ENCODE measurements at regions not wholly inside any gene's neighbourhood (a gene's known extent, or its start where the extent isn't known, plus 50 kb on each side); places are given as distances from the start of the nearest gene placed in this dataset.

DNA sequence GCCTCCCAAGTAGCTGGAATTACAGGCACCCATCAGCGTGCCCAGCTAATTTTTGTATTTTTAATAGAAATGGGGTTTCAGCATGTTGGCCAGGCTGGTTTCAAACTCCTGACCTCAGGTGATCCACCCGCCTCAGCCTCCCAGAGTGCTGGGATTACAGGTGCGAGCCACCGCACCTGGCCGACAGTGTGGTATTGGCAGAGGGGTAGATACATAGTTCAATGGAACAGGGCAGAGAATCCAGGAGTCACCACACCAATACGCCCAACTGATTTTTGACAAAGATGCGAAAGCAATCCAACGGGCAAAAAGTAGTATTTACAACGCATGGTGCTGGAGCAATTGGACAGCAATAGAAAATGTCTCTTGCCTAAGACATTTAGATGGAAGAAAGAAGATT, 164.0 kb upstream of the PPP1R26 start:
- no peak for DNase-seq (ENCODE audit: low spot score)

DNA sequence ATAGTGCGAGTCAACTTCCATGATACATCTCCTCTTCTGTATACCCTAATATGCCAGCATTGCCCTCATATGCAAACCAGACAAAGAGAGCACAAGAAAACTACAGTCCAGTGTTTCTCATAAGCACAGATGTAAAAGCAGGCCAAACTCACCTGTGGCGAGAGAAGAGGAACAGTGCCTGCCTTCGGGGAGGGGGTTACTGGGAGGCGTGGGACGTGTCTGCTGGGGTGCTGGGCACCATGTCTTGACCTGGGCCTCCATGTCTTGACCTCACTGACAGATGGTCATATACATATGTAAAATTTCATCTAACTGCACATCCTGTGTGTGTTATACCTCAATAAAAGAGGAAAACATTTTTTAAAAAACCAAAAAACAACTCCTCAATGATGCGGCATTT, 159.3 kb upstream of the PPP1R26 start:
- DNase-seq (ENCODE audit: low spot score) = no peak

DNA sequence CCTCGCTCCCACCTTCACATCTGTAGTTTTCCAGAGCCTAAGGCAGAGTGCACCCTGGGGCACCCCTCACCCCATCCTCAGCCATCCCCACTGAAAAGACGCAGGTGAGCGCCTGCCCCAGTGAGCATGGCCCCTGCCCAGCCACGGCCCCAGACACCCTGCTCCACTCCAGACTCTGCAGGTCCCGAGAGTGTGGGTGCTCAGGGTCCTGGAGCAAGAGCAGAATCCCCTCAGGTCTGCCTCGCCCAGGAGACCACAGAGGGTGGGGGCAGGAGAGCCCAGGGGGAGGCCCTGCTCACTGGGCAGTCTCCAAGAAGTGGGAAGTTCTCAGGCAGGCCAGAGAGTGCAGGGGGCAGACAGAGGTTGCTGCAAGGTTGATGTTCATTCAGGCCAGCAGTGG, 158.6 kb upstream of the PPP1R26 start:
- no peak for DNase-seq (ENCODE audit: low spot score)

DNA sequence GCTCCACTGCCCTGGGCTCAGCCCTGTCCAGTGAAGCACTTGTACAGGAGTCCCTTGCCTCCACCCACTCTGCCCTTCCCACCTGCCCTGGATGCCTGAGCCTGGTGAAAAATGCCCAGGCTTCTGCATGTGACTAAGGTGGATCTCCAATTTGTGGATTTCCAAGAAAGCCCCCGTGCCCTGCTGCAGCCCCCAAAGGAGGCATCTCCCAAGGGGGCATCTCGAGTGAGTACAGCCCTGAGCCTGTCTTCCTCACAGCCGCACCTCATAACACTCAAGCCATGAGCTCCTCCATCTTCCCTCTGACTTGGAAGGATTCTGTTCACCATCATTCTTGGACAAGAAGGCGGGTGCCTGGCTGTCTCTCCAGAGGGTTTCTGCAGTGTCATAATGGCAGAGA, 158.0 kb upstream of the PPP1R26 start:
- DNase-seq (ENCODE audit: low spot score) = no peak

DNA sequence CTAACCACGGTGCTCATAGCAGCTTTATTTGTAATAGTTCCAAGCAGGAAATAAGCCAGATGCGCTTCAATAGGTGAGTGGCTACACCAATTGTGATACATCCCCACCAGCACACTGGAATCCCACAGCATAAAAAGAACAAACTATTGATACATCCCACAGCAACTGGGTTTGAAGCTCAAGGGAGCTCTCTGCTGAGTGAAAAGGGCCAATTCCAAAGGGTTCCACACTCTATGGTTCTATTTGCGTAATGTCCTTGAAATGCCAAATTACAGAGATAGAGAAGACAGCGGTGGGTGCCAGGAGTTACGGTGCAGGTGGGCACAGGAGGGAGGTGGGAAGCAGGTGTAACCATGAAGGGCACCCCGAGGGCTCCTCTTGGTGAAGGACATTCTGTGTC, 155.3 kb upstream of the PPP1R26 start:
- no peak for DNase-seq (ENCODE audit: low spot score)

DNA sequence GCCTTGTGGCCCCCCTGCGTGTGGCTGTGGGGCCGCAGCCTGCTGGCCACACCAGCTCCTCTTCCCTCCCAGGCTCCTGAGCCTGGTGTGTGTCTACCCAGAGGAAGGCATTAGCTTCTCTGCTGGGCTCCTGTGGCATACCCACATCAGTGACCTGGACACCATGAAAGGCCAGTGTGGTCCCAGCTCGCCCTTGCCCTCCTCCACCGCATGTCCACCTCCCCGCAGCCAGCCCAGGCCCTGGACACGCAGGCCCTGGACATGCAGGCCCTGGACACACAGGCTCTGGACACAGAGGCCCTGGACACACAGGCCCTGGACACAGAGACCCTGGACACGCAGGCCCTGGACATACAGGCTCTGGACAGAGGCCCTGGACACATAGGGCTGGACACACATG, 153.4 kb upstream of the PPP1R26 start:
- DNase-seq (ENCODE audit: low spot score) = no peak

DNA sequence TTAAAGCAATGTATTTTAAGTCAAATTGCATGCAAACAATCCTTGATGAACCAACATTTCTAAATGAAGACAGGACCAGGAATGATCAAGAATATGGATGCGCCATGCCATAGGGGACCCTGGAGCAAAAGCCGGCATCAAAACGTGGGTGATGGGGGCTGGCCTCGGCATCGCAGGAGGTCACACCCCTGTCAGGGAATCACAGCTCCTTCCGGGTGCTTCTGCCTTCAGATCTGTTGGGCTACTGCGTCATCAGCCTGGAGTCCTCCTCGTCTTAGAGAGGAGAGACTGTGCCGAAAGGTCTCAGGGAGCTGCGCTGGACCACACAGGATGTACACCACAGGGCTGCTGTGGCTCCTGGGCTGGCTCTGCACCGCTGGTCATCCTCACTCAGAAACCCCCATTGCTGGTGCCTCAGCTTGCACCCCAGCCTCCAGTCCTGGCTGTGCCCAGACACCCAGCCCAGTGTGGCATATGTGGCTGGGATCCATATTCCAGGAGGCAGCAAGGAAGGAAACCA, 152.9 kb upstream of the PPP1R26 start:
- no peak for DNase-seq (ENCODE audit: low spot score)

DNA sequence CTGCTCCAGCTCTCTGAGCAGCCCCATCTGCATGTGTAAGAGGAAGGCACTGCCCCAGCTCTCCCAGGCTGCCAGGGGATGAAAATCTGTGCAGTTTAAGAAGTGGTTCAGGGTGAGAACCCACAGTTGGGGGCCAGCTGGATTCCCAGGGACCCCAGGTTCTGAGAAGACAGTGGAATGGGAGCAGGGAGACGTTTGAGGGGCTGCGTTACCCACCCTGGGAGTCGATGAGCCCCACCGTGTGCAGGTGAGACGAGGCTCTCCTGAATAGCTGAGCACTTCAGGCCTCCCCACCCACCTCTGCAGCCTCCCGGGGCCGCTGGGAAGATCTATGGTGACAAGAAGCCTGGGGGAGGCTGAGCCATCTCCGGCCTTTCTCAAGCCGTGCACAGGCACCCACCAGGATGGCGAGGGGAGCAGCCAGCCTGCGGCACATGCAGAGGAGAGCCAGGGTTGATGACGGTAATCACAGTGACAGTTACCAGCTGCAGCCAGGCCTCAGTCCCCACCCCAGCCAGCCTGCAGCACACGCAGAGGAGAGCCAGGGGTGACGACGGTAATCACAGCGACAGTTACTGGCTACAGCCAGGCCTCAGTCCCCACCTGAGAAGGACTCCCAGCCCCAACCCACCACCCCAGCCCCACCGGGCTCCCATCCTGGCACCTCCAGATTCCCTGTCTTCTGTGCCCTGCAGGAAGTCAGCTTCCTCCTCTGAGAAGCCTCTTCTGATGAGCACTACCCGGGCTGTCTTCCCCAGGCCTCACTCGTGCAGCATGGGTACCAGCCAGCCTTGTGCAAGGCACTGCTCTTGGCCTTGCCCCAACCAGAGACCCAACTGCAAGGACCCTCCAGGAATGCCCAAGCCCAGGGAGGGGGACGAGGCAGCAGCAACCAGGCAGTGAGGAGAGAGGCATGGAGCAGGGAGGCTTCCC, 150.8 kb upstream of the PPP1R26 start:
- peak; percentile 1 for DNase-seq (ENCODE audit: low spot score)

DNA sequence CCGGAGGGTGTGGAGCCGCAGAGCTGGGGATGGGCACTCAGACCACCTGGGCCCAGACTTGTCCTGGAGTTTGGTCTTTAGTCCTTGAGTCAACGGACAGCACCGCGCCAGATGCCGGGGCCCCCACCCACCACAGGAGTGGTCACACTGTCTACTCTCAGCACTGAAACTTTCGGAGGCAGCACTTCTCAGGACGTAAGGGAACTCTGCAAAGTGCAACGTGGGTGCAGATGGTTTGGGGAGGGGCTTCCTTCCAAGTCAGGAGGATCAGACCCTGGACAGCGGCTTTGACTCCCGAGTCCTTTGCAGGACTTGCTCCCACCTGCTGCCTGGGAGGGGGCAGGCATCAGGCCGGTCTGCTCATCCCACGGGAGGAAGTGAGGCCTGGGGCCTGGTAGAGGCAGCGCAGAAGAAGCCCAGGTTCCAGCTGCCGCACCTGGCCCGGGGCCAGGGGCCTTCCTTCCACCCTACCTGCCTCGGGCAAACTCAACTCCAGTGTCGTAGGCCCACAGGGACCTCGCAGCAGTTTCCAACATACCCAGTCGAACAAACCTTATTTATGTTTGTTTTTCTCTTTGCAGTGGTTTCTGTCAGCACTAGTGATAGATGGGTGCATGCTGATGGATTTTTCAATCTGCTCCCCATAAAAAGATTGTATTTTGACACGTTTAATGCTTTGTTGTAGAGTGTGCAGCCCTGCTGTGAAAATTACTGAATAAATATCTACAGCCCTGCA, 149.8 kb upstream of the PPP1R26 start:
- DNase-seq (ENCODE audit: low spot score) = no peak

DNA sequence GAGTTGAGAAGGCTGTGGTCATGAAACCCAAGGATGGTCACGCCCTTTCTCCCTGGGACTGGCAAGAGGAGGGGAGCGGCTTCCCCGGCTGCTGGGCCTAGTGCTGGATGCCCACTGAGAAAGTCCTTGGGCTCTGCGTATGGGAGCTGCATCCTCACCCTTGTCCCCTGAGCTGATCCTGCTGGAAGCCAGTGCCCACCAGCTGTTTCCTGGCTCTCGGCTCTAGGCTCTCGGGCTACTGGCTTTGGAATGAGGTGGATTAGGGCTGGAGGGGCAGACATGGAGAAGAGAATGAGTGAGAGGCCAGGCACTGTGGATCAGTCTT, 149.3 kb upstream of the PPP1R26 start:
- no peak for DNase-seq (ENCODE audit: low spot score)

DNA sequence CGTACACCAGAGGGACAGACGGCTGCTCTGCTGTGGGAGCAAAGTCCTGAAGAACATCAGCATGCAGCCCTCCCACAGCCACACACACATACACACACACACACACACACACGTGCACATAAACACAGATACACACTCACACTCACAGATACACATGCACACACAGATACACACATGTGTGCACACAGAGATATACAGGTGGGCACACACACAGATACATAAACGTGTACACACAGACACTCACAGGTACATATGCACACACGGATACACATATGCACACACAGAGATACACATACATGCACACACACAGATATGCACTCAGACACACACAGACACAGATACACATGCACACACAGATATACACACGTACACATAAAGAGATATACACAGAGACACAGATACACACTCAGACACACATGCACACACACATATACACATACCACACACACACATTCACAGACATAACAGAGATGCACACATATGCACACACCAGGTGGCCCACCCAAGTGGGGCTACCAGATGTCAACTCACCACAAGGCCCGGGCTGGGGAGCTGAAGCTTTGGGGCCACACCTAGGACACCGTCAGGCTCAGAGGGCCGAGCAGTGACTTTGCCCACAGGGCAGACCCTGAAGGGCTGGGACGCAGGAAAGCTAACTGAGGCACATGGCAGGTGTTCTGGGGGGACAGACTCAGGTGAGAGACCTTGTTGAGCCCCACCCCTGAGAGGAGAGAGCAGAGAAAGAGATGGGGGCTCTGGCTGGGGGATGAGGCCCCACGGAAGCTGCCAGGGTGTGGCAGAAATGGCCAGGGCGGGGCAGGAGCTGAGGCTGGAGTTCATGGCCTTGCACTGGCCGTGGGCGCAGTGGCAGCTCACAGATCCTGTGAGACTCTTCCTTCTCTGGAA, 148.6 kb upstream of the PPP1R26 start:
- no peak for DNase-seq (ENCODE audit: low spot score)

DNA sequence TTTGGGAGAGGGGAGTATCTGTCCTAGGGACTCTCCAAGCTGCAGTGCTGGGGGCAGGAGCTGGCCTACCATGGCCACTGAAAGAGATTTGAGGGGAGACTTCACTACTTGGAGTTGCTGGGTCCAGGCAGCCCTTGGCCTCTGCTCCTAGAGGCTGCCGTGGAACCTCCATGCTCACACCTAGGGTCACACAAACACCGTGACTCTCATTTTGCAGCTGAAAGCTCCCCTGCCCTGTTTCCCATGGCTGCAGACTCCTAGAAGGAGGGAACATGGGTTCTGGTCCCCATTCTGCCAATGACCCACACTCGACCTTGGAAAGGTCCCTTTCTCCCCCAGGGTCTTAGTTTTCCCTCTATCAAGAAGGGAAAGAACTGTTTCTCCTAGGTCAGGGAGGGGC, 147.1 kb upstream of the PPP1R26 start:
- DNase-seq (ENCODE audit: low spot score) = no peak

DNA sequence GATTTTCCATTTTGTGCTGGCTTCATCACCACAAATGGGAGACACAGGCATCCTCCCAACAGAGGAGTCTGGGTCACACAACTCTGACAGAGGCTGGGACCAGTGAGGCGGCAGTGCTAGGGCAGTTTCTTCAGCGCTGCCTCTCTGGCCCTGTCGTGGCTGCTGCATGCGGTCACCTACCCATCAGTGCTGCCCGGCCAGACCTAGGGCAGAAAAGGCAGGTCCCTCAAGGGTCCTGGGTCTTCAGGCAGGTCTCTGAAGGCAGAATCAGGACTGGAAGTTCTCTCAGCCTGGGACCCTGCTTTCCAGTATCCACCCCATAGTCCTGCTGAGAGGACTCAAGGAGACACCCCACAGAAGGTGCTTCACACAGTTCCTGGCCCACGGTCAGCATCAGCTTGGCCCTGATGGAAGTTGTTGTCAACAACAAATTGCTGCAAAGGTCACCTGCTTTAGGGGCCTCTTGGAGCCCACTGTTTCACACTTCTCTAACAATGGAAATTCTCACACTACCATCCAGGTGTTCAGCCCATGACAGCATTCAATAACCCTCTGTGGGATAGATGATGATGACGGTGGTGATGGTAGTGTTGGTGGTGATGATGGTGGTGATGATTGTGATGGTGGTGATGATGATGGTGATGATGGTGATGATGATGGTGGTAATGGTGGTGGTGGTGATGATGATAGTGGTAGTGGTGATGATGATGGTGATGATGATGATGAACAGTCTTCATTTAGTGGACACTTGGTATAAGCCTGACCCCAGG, 146.4 kb upstream of the PPP1R26 start:
- DNase-seq (ENCODE audit: low spot score) = no peak

DNA sequence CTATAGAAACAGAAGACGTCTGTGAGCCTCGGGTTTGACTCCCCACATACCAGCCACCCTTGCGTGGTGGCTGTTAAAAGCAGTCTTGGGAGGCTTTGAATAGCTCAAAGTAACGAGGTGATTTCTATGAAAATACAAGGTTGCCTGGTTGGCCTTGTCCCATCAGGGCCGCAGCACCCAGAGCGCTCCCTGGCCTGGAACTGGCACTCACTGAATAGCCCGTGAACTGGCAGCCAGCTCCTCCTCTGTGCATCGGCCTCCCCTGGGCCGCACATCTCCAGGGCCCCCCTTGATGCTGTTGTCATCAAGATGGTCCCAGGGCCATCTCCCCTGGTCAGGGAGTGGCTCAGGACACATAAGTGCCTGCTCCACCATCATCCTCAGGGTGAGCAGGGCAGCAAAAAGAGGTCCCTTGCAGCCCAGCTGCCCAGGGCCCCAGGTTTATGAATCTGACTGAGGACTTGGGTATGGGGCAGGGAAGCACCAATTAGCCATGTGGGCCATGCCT, 144.6 kb upstream of the PPP1R26 start:
- DNase-seq (ENCODE audit: low spot score) = no peak

DNA sequence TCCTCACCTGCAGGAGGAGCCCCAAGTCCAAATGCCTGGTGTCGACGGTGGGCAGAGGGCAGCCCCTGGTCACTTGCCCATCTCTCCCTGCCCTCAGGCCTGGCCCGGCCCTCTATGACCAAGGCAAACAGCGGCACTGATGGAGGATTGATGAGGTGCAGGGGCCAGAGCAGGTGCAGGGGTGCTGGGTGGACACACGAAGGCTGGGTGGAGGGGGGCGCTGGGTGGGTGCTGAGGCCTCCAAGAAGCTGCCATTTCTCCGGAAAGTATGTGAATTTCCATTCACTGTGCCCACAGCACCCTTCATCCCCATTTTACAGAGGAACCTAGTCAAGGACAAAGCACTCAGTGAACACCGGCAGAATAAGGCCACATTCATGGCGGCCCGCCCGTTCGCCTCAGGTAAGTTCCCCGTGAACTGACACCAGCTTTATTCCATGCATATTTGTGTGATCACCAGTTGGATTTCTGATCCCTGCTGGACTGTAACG, 143.8 kb upstream of the PPP1R26 start:
- no peak for DNase-seq (ENCODE audit: low spot score)

DNA sequence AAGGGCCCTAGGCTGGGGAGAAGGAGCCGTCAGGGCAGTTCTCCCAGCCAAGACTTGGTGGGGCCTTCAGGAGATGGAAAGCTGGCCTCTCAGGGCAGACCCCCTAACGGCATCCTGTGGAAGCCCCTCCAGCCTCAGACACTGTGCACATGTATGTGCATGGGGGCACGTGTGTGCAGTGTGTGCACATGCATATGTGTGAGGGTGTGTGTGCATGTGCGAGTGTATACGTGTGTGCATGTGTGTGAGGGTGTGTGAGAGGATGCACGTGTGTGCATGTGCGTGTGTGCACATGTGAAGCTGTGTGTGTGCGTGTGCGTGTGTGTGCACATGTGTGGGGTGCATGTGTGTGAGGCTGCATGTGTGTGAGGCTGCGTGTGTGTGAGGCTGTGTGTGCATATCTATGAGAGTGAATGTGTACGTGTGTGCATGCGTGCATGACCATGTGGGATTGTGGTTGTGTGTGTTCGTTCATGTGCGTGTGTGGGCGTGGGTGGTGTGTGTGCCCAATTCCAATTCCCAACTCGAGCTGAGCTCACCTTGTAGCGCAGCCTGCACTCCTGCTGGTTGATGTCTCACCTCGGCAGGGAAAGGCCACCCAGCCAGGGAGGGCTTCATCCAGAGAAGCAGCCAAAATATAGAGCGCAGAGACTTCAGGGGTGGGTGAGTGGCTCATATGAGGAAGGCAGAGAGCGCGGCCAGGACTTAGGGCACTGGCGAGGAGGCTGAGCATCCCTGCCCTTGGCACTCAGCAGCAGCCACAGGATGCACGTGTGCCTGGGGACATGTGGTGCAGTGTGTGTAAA, 142.7 kb upstream of the PPP1R26 start:
- DNase-seq (ENCODE audit: low spot score) = no peak

DNA sequence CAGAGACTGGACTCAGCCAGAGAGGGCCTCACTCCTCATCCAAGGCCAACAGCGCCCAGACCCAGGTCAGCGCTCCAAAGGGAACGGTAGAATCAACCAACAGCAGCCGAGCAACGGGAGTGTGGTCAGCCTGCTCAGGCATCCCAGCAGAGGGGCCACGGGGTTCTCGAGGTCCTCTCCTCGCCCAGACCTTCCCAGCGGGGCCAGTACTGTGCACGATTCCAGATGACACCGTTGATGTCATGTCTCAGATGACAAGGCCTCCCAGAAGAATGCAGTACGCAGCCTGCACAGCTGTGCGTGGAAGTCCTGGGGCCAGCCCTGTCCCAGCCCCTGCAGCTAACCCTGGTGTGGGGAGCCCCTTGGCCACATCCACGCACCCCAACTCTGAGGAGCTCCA, 141.0 kb upstream of the PPP1R26 start:
- DNase-seq (ENCODE audit: low spot score) = no peak

DNA sequence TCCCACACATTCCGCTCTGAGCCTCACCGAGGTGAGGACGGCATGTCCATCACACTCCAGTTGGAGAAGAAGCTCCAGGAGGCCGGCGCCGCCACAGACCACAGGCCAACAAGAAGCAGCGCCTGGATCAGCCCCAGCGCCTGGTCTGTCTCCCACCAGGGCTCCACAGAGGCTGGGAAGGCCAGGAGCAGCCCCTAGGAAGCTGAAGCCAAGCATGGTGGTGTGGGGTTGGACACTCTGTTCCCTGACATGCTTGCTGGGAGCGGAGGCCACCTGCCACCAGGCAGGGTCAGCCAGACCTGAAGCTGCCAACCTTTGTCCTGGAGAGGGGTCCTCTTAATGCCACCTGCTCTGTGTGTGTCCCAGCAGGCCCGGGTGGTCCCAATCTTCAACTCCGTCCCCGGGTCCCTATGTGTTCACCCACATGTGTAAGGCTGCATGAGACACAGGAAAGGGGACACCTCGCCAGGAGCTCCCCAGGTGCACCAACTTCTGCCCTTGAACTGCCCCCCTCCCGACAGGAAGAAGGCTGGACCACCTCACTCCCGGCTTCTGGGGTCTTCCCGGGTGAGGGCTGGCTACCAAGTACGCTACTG, 140.1 kb upstream of the PPP1R26 start:
- no peak for DNase-seq (ENCODE audit: low spot score)

DNA sequence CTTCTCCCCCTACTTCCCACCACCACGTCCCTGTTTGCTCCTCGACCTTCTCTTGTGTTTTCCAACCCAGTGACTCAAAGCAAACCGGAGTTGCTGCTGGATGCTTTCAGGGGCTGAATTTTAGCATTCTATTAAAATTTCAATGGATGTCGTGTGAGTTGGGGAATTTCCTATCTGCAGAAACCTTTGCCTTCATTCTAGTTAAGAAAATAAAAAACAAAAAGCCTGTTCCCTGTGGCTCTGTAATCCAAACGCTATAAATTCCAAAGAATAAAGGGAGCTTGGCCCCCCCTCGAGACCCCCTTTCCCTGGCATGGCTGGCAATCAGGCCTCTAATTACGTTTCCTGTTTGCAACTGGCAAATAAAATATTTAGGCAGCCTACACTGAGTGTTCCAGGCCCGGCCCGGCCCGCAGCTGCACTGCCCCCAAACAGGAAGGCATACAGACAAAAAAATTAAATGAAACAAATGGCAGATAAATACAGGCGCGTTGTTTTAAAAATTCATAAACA, 139.4 kb upstream of the PPP1R26 start:
- DNase-seq (ENCODE audit: low spot score) = no peak

Measured in Ammon's horn (tissue), 1 donor.